Renal cortex interstitium (tissue), 11 donors: ENCODE measurements at regions not wholly inside any gene's neighbourhood (a gene's known extent, or its start where the extent isn't known, plus 50 kb on each side); places are given as distances from the start of the nearest gene placed in this dataset.
"Not testable (repeated sequence)": the region's sequence is repeated elsewhere in the genome, so short reads cannot be mapped to it uniquely, and the experiment has no call there.

Source experiments
- DNase-seq, 11 donors: peaks; one replicate each; pipeline ENCODE4 v3.0.0-alpha.2; 2013; ENCODE audit warnings: low read depth in 9 of 11, low spot score in 4 of 11; ENCODE audit errors: extremely low read depth in 1 of 11

GRCh38 chr3:25844891-25845290 is 55.0 kb downstream of the OXSM start:
- DNase-seq = no peak

- DNase-seq = no peak
Observed at GRCh38 chr3:25846282-25846681, 56.4 kb downstream of the OXSM start.

GRCh38 chr3:25849091-25849490 is 59.2 kb downstream of the OXSM start:
- peak in 2 of 11 donors; percentile 6 to 22 for DNase-seq

- no peak for DNase-seq
Observed at GRCh38 chr3:25849641-25850385, 59.9 kb downstream of the OXSM start.

GRCh38 chr3:25851693-25852259 is 61.9 kb downstream of the OXSM start:
- DNase-seq = not testable (repeated sequence)

GRCh38 chr3:25854214-25854613 is 64.3 kb downstream of the OXSM start:
- DNase-seq = no peak

GRCh38 chr3:25854635-25855034 is 64.7 kb downstream of the OXSM start:
- no peak for DNase-seq

- no peak for DNase-seq
Observed at GRCh38 chr3:25855266-25855784, 65.4 kb downstream of the OXSM start.

GRCh38 chr3:25856902-25857518 is 67.1 kb downstream of the OXSM start:
- no peak for DNase-seq

- DNase-seq = no peak
Observed at GRCh38 chr3:25861566-25861965, 71.7 kb downstream of the OXSM start.

- no peak for DNase-seq
Observed at GRCh38 chr3:25863011-25863415, 73.1 kb downstream of the OXSM start.

- no peak for DNase-seq
Observed at GRCh38 chr3:25863416-25863959, 73.6 kb downstream of the OXSM start.

- no peak for DNase-seq
Observed at GRCh38 chr3:25870452-25870851, 80.6 kb downstream of the OXSM start.

- DNase-seq = no peak
Observed at GRCh38 chr3:25872200-25872877, 82.4 kb downstream of the OXSM start.

- no peak for DNase-seq
Observed at GRCh38 chr3:25883492-25883891, 93.6 kb downstream of the OXSM start.

GRCh38 chr3:25884981-25885380 is 95.1 kb downstream of the OXSM start:
- no peak for DNase-seq

- no peak for DNase-seq
Observed at GRCh38 chr3:25885544-25885943, 95.7 kb downstream of the OXSM start.

GRCh38 chr3:25887907-25888306 is 98.0 kb downstream of the OXSM start:
- DNase-seq = no peak

GRCh38 chr3:25888892-25889524 is 99.1 kb downstream of the OXSM start:
- no peak for DNase-seq
